Fibroblast of the aortic adventitia (primary cell): ENCODE measurements at regions not wholly inside any gene's neighbourhood (a gene's known extent, or its start where the extent isn't known, plus 50 kb on each side); places are given as distances from the start of the nearest gene placed in this dataset.
"Not testable (repeated sequence)": the region's sequence is repeated elsewhere in the genome, so short reads cannot be mapped to it uniquely, and the experiment has no call there.

ENCODE experiments used
- DNase-seq: peaks from one replicate; pipeline ENCODE4 v3.0.0-alpha.2; 2010; ENCODE audit warnings: low read depth
- H3K4me3 ChIP-seq: 2 replicates; pipeline ENCODE4 v1.5.1; 2011; ENCODE audit warnings: low read depth, mild to moderate bottlenecking, control low read depth, low read length, moderate library complexity
- CTCF ChIP-seq: IDR thresholded peaks from 2 replicates; pipeline ENCODE4 v1.5.1; 2011; ENCODE audit warnings: mild to moderate bottlenecking, low read length, control low read depth, inconsistent platforms; ENCODE audit not compliant: insufficient read depth

GRCh38 chr9:78150312-78150982, 85.4 kb upstream of the CEP78 start:
- TF ChIP-seq CTCF = no peak
- no peak for DNase-seq
- no peak overlapping the region for H3K4me3 ChIP-seq

- TF ChIP-seq CTCF = no peak
- DNase-seq = no peak
- no peak overlapping the region for H3K4me3 ChIP-seq
Measured at GRCh38 chr9:78149702-78150291, 86.1 kb upstream of the CEP78 start.

GRCh38 chr9:78146241-78146640, 89.6 kb upstream of the CEP78 start:
- no peak overlapping the region for H3K4me3 ChIP-seq
- no peak for TF ChIP-seq CTCF
- peak; percentile 4 for DNase-seq

- no peak for TF ChIP-seq CTCF
- DNase-seq = peak; percentile 14
- no peak overlapping the region for H3K4me3 ChIP-seq
Measured at GRCh38 chr9:78144663-78145377, 91.1 kb upstream of the CEP78 start.

GRCh38 chr9:78144008-78144381, 91.9 kb upstream of the CEP78 start:
- no peak overlapping the region for H3K4me3 ChIP-seq
- DNase-seq = no peak
- TF ChIP-seq CTCF = no peak

GRCh38 chr9:78143281-78144007, 92.4 kb upstream of the CEP78 start:
- DNase-seq = no peak
- TF ChIP-seq CTCF = no peak
- H3K4me3 ChIP-seq = no peak overlapping the region

- H3K4me3 ChIP-seq, DNase-seq: not testable (repeated sequence)
Measured at GRCh38 chr9:78142264-78142663, 93.6 kb upstream of the CEP78 start.
